Stimulated activated naive CD8-positive, alpha-beta T cell treated with anti-CD3 and anti-CD28 coated beads, Interleukin-15, amount 100 ng/mL, for 72 hours (primary cell): ENCODE measurements at regions not wholly inside any gene's neighbourhood (a gene's known extent, or its start where the extent isn't known, plus 50 kb on each side); places are given as distances from the start of the nearest gene placed in this dataset.

ENCODE experiments used
- ATAC-seq: fragments of 150-1000 bp; cut with Tn5 transposase; 2 replicates; pipeline ENCODE4 v1.10.0; 2021; ENCODE audit warnings: mild to moderate bottlenecking, moderate library complexity
- DNase-seq, 2 donors: peaks; one replicate each; pipeline ENCODE4 v3.0.0; 2021 to 2022
- H3K27ac Mint-ChIP-seq, 2 donors: one replicate each; pipeline ENCODE4 v1.8.0; 2022; ENCODE audit warnings: mild to moderate bottlenecking in 2 of 2, mixed read lengths in 2 of 2, moderate library complexity in 2 of 2
- H3K27me3 Mint-ChIP-seq: one replicate; pipeline ENCODE4 v1.8.0; 2022; ENCODE audit warnings: mixed read lengths
- H3K4me1 Mint-ChIP-seq: one replicate; pipeline ENCODE4 v1.8.0; 2022; ENCODE audit warnings: mild to moderate bottlenecking, mixed read lengths
- H3K4me3 Mint-ChIP-seq, 2 donors: one replicate each; pipeline ENCODE4 v1.8.0; 2022; ENCODE audit warnings: mild to moderate bottlenecking in 2 of 2, mixed read lengths in 2 of 2, moderate library complexity in 1 of 2
- H3K9me3 Mint-ChIP-seq, 2 donors: one replicate each; pipeline ENCODE4 v1.8.0; 2022; ENCODE audit warnings: mixed read lengths in 2 of 2

DNA sequence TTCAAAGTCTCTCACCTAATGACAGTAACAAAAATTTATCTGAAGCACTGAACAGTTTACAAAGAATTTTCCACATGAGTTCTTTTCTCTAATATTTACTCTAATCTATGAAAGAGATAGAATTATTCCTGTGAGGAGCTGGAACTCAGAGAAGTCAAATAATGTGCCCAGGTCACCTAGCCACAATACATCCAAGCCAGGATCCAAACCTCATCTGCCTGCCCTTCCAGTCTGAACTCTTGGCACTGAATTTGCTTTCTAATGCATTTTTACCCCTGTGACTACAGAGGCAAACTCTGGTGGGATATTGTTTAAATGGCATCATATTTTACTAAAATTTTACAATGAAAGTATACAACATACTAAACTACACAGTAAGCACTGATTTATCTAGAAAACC is 191.4 kb upstream of the RORA start:
- Mint-ChIP-seq H3K9me3 (no peaks in the 10 kb centered on the region), H3K4me1 (no peaks in the 10 kb centered on the region), H3K27ac (no peak overlapping the region), H3K4me3 (no peak overlapping the region), H3K27me3 (peaks cover 31% of the 10 kb centered on the region)
- DNase-seq (no peak), ATAC-seq (no peak)

DNA sequence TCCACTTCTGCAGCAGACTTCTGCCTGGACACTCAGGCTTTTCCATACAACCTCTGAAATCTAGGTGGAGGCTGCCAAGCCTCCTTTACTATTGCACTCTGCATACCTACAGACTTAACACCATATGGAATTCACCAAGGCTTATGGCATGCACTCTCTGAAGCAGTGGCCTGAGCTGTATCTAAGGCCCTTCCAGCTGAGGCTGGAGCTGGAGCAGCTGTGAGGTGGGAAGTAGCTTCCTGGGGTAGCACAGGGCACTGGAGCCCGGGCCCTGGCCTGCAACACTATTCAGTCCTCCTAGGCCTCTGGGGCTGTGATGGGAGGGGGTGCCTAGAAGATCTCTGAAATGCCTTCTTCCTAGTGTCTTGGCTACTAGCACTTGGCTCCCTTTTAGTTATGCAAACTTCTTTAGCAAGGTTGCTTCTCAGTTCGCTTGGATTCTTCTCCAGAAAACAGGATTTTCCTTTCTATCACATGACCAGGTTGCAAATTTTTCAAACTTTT is 186.6 kb upstream of the RORA start:
- H3K27me3 Mint-ChIP-seq, result peaks cover 12% of the 10 kb centered on the region
- H3K4me1 Mint-ChIP-seq, result no peaks in the 10 kb centered on the region
- no peak overlapping the region for H3K4me3 Mint-ChIP-seq
- no peak overlapping the region for H3K27ac Mint-ChIP-seq
- H3K9me3 Mint-ChIP-seq, result no peaks in the 10 kb centered on the region
- ATAC-seq (no peak), DNase-seq (no peak)

DNA sequence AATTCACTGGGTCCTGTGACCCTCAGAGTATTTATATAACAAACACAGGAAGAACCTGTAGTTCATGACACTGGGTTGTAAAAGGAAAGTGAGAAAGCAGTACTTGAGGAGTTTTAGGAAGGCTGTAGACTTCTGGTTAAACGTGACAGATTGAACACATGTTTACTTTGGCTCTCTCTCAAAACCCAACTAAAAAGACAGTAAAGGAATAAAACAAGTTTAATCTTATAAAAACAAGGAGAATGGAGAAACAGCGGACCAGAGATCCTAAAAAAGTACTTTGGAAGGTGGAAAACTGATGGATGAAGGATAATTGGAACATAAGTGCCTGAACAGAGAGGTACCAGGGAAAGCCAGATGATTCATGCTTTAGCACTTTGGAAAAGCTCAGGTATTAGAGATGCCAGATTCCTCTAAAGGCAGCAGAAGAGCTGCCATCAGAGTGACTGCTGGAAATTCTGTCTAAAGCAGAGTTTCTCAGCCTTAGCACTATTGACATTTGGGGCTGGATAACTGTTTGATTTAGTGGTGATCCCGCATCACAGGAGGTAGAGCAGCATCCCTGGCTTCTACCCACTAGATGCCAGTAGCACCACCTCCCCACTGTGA is 182.9 kb upstream of the RORA start:
- Mint-ChIP-seq H3K4me3 (no peak overlapping the region), H3K27me3 (peaks cover 19% of the 10 kb centered on the region), H3K4me1 (no peaks in the 10 kb centered on the region), H3K27ac (no peak overlapping the region), H3K9me3 (no peaks in the 10 kb centered on the region)
- DNase-seq (no peak), ATAC-seq (no peak)

DNA sequence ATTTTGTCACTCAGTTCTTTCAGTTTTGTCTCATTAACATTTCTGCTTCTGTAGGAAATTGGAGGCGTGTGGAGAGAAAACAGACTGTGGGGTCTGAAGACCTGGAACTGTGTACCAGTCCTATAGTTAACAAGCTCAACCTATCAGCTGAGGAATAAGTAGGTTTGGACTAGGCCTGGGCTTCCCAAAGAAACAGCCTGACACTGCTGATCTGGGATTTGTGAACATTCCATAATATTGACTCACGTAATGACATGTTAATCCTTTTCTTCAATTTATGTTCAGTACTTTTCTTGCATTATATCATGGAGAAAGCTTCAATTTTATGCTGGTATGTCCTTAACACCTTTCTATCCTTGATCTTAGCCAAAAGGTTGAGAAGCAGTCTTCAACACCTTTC is 181.6 kb upstream of the RORA start:
- Mint-ChIP-seq H3K27me3 (peaks cover 23% of the 10 kb centered on the region), H3K27ac (no peak overlapping the region), H3K4me1 (no peaks in the 10 kb centered on the region), H3K4me3 (no peak overlapping the region), H3K9me3 (no peaks in the 10 kb centered on the region)
- no peak for ATAC-seq
- DNase-seq, result no peak

DNA sequence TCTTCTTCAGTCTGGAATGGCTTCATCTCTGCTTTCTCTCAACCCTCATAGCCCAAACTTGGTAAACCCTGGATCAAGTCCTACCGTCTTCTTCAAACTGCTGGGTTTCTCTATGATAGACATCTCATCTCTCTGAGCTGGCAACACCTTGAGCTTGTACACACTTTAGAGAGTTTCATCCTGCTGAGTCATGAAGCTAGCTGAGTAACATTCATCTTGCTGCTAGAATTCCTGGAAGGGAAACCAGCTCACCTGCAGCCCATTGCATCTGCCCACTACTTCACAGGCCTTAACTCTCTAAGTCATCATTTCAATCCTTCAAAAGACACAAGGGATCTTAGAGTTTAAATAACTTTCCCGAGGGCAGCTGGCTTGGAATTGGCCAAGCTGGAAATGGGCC is 175.5 kb upstream of the RORA start:
- Mint-ChIP-seq H3K4me3 (no peak overlapping the region), H3K27me3 (peaks cover 39% of the 10 kb centered on the region), H3K9me3 (no peaks in the 10 kb centered on the region), H3K4me1 (no peaks in the 10 kb centered on the region), H3K27ac (no peak overlapping the region)
- ATAC-seq (no peak), DNase-seq (no peak)

DNA sequence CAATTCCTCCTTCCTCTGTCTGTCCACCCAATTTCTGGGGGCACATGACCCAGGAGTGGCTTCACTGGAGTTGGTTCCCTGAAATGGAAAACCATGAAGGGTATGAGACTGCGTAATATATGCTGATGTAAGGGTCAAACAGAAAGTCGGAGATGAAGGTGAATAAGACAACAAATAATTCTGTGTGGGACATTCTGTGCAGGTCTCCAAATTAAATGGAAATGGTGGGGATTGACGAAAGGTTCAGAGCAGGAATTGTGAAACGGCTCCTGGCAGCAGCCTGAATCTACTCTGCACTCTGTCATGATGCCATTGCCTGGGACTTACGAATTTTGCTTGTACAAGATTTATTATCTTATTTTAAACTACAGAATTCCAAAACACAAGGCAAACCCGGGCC is 174.8 kb upstream of the RORA start:
- ATAC-seq, result no peak
- no peak overlapping the region for H3K27ac Mint-ChIP-seq
- no peak overlapping the region for H3K4me3 Mint-ChIP-seq
- no peaks in the 10 kb centered on the region for H3K9me3 Mint-ChIP-seq
- no peaks in the 10 kb centered on the region for H3K4me1 Mint-ChIP-seq
- no peak for DNase-seq
- H3K27me3 Mint-ChIP-seq, result peaks cover 36% of the 10 kb centered on the region

DNA sequence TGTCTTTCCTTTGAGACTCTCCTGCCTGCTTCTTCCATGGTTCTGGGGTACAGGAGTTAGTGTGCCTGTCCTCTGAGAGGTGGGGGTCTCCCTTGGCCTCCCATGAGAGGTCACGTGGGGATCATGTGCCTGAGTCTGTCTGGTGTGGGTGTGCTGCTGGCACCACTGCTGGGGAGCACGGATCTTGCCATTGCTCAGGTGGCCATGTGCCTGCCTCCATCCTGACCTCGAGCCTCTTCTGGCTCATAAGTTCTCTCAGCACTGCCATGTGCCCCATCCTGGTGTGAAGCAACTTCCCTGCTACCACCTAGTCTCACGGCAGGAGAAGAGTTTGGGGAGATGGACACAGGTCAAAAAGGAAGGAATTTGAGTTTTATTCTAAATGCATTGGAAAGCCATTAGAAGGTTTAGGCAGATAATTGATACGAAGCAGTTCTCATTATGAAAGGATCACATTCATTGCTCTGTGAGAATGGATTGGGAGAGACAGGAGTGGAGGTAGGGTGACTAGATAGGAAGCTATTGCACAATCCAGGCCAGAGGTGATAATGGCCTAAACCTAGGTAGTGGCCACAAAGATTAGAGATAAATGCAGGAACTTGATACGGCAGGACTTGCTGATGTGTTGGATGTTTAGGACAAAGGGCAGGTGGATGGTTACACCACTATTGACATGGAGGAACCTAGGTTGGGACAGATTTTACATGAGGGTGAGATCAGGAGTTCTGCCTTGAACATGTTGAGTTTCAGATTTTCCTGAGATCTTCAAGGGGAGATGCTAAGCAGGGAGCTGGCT is 173.0 kb upstream of the RORA start:
- peaks cover 20% of the 10 kb centered on the region for H3K27me3 Mint-ChIP-seq
- H3K27ac Mint-ChIP-seq, result no peak overlapping the region
- H3K9me3 Mint-ChIP-seq, result peaks cover 0 to 7% of the 10 kb centered on the region in 2 donors
- ATAC-seq, result no peak
- no peak overlapping the region for H3K4me3 Mint-ChIP-seq
- H3K4me1 Mint-ChIP-seq, result no peaks in the 10 kb centered on the region
- no peak for DNase-seq

DNA sequence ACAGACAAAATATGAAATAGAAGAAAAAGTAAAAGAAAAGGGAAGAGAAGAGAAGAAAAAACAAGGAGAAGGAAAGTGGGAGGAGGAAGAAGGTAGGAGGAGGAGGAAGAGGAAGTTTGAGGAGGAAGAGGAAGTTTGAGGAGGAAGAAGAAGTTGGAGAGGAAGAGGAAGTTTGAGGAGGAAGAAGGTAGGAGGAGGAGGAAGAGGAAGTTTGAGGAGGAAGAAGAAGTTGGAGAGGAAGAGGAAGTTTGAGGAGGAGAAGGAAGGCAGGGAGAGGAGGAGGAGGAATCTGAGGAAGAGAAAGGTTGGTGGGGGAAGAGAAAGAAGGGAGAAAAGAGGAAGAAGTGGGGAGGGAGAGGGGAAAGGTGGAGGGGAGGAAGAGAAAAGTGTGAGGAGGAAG is 169.2 kb upstream of the RORA start:
- H3K27me3 Mint-ChIP-seq, result peaks cover 21% of the 10 kb centered on the region
- no peak overlapping the region for H3K27ac Mint-ChIP-seq
- H3K4me3 Mint-ChIP-seq, result no peak overlapping the region
- H3K9me3 Mint-ChIP-seq, result peaks cover 0 to 7% of the 10 kb centered on the region in 2 donors
- ATAC-seq (no peak), DNase-seq (no peak)
- H3K4me1 Mint-ChIP-seq, result no peaks in the 10 kb centered on the region

DNA sequence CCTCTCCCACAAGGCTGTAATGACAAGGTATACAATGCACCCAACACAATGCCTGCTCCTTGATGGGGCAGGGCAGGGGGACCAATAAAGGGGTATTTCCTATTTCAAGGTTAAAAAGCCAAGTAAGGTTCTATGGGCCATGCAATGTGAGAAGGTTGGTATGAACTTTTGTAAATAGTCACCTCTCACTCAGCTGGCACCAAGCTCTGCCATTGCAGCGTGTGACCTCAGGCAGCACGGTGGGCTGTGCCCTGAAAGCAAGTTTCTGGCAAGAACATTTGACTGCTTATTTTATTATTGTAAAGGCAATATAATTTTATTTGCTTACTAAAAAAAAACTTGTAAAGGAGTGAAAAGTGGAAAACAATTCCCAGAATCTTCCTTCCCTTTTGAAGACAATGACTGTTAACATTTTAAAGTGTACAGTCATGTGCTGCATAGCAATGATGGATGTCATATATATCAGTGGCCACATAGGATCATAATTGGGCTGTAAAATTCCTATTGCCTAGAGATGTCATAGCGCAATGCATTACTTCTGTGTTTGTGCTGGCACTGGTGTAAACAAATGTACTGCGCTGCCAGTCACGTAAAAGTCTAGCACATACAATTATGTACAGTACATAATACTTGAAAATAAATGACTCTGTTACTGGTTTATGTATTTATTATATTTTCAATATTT is 167.3 kb upstream of the RORA start:
- DNase-seq (no peak), ATAC-seq (no peak)
- H3K9me3 Mint-ChIP-seq, result peaks cover 0 to 7% of the 10 kb centered on the region in 2 donors
- H3K4me1 Mint-ChIP-seq, result no peaks in the 10 kb centered on the region
- H3K27me3 Mint-ChIP-seq, result peaks cover 26% of the 10 kb centered on the region
- no peak overlapping the region for H3K27ac Mint-ChIP-seq
- H3K4me3 Mint-ChIP-seq, result no peak overlapping the region

DNA sequence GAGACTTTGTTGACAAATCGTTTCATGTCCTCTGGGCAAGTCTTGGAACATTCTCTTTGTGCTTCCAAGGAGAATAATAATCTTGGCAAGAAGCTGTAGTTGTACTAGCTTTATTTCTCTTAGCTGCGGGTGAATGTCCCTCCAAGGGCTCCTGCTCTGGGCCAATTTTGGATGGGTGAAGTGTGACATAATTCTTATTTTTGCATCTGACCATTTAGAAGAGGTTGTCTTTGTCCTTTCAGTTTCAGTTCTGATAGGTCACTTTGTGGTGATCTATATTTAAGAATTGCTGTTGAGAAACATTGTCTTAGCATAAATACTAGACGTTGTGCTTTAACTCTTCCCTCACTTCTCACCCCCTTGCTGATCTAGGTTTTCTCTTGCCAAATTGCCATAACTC is 164.8 kb upstream of the RORA start:
- peaks cover 0 to 7% of the 10 kb centered on the region in 2 donors for H3K9me3 Mint-ChIP-seq
- no peak overlapping the region for H3K27ac Mint-ChIP-seq
- peaks cover 11% of the 10 kb centered on the region for H3K4me1 Mint-ChIP-seq
- no peak overlapping the region for H3K4me3 Mint-ChIP-seq
- H3K27me3 Mint-ChIP-seq, result peaks cover 29% of the 10 kb centered on the region
- ATAC-seq, result no peak
- no peak for DNase-seq

DNA sequence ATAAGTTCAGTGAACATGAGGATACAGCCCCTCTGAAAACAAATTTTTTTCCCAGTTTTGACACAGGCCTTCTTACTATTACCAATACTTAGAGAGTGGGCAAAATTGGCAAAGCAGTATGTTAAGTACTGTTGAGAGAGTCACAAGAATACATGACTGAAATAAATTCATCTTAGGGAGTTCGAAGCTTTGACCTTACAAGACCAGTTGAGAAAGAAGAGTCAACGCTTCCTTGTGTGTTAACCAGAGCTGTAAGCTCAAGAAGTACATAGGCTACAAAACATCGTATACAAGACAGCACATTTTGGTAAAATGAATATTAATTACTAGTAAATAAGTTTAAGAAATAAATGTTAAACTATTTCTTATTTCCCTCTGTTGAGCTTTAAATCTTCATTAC is 164.4 kb upstream of the RORA start:
- peaks cover 2 to 8% of the 10 kb centered on the region in 2 donors for H3K9me3 Mint-ChIP-seq
- H3K27ac Mint-ChIP-seq, result no peak overlapping the region
- peaks cover 29% of the 10 kb centered on the region for H3K27me3 Mint-ChIP-seq
- H3K4me1 Mint-ChIP-seq, result peaks cover 11% of the 10 kb centered on the region
- no peak overlapping the region for H3K4me3 Mint-ChIP-seq
- no peak for ATAC-seq
- DNase-seq, result no peak

DNA sequence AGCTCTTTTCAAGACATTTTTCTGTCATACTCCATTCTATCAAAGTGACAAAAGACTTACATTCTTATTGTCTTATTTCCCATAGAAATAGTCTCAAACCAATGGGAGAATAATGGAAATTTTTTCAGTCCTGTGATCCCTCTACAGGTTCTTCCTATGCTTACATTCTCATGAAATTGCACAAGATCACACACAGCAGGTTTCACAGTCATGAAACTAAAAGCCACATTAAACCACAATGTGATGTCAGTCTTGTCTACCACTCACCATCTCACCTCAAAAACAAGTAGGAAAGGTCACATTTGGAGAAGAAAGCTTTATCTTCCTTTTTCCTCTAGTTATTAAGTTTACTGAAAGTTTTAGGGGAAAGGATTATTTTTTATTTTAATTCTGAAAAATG is 161.0 kb upstream of the RORA start:
- H3K4me3 Mint-ChIP-seq, result no peak overlapping the region
- peaks cover 11% of the 10 kb centered on the region for H3K4me1 Mint-ChIP-seq
- ATAC-seq, result peak; percentile 69
- DNase-seq, result no peak
- peak overlapping the region in 1 of 2 donors; percentile 44 for H3K27ac Mint-ChIP-seq
- peaks cover 29% of the 10 kb centered on the region for H3K27me3 Mint-ChIP-seq
- H3K9me3 Mint-ChIP-seq, result peaks cover 10 to 15% of the 10 kb centered on the region in 2 donors

DNA sequence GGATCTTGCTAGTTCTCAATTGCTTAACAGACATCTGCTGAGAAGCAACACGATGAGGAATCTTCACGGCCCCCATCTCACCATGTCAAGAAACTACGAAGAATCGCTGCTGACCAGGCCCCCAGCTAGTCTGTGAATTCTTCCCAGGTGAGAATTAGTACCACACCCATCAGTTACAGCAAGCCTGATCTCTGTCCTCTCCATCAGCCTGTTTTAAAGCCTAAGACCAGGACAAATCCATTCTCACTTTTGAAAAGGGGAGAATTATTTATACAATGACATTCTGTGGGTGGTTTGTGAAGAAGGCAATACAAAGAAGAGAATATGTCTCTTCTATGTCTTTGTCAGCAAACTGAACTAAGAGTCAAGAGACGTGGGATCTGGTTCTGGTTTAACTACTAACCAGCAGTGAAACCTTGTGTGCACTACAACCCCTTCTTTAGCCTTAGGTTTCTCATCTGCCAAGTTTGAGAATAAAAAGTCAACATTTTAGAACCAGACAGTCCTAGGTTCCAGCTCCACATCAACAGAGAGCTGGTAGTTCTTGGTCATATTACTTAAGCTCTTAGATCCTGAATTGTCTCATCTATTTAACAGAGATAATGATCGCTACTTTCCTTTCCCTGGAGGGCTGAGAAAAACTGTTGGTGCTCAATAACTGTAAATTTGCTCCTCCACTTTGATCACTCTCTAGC is 160.4 kb upstream of the RORA start:
- Mint-ChIP-seq H3K4me1 (peaks cover 11% of the 10 kb centered on the region), H3K9me3 (peaks cover 13 to 19% of the 10 kb centered on the region in 2 donors), H3K27me3 (peaks cover 25% of the 10 kb centered on the region), H3K27ac (peak overlapping the region in 1 of 2 donors; percentile 44), H3K4me3 (no peak overlapping the region)
- no peak for ATAC-seq
- DNase-seq, result no peak

DNA sequence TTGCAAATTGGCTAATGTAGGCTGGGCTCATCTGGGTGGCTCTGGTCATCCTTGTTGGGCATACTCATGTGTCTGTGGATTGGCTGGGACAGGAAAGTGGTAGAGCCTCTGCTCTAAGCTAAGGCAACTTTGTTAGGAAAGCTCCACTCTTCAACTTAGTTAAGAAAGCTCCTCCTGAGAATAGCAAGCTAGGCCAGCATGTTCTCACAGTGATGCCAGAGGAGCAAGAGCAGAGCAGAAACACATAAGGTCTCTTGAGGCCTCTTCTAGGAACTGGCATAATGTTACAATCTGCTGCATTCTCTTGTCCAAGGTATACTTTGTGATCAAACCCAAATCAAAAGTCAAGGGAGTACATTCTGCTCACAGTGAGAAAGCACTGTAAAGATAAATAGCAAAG is 158.6 kb upstream of the RORA start:
- ATAC-seq (no peak), DNase-seq (no peak)
- Mint-ChIP-seq H3K27me3 (peaks cover 16% of the 10 kb centered on the region), H3K4me3 (no peak overlapping the region), H3K27ac (no peak overlapping the region), H3K9me3 (peaks cover 13 to 19% of the 10 kb centered on the region in 2 donors), H3K4me1 (peaks cover 11% of the 10 kb centered on the region)

DNA sequence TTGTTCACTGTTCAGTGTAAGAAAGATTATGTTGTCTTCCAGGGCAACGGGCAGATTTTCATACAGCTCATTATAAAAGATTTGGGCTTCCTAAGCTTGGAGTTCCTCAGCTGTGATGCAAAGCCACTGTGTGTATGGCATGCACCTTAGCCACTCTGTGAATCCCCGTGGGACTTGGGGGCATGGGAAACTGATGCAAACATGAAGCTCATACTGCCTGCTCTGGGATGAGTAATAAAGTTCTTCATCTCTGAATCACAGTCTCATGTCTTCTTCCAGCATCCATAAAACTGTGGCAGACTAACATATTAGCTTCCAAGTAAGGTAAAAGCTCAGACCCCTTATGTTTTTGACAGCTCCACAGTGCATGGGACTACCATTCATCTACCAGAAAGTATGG is 154.3 kb upstream of the RORA start:
- H3K4me1 Mint-ChIP-seq, result no peaks in the 10 kb centered on the region
- ATAC-seq, result no peak
- H3K9me3 Mint-ChIP-seq, result peaks cover 11 to 16% of the 10 kb centered on the region in 2 donors
- peaks cover 15% of the 10 kb centered on the region for H3K27me3 Mint-ChIP-seq
- H3K27ac Mint-ChIP-seq, result no peak overlapping the region
- H3K4me3 Mint-ChIP-seq, result no peak overlapping the region
- no peak for DNase-seq
